HepG2 (cell line): ENCODE measurements at regions not wholly inside any gene's neighbourhood (a gene's known extent, or its start where the extent isn't known, plus 50 kb on each side); places are given as distances from the start of the nearest gene placed in this dataset.

Source experiments
- ATAC-seq: fragments of 200-7000 bp; cut with Tn5 transposase; 3 replicates; pipeline ENCODE4 v1.9.1; 2020; ENCODE audit warnings: mild to moderate bottlenecking, moderate library complexity
- BruUV-seq: library from RNA; stranded (reverse); fragments of 400-500 nt; replicated peaks from 2 replicates; lab custom pipeline; 2021; lab: Mats Ljungman, UMichigan
- CTCF ChIA-PET: fragments of 300-600 bp; formaldehyde crosslinking; extraction: SDS; loops from one replicate; lab custom pipeline; 2021; ENCODE audit warnings: low total read pairs, inconsistent platforms, low intra/inter-chr PET ratio; lab: Yijun Ruan, JAX
- POLR2A ChIA-PET: fragments of 350-600 bp; sonication (Branson Sonifier 250); formaldehyde crosslinking; loops from one replicate; lab custom pipeline; 2020; ENCODE audit warnings: antibody characterized with exemption, inconsistent platforms; lab: Yijun Ruan, JAX
- DNase-seq: peaks from one replicate; pipeline ENCODE4 v3.0.0-alpha.2; 2015; ENCODE audit warnings: low spot score
- FAIRE-seq: peaks from 3 replicates; lab custom pipeline; 2011; peaks lifted over from hg19 to GRCh38; lab: Jason Lieb, UNC
- H2AFZ ChIP-seq: one replicate; pipeline ENCODE4 v1.6.1; 2011; ENCODE audit warnings: low read length, inconsistent platforms
- H3K27ac ChIP-seq: fragments of 300-600 bp; 3 replicates; pipeline ENCODE4 v1.8.0; 2011; ENCODE audit warnings: mixed run types, mild to moderate bottlenecking, mixed read lengths, low read length, inconsistent platforms; ENCODE audit not compliant: insufficient read depth; ENCODE audit errors: extremely low read length
- H3K27me3 ChIP-seq, 2 experiments: fragments of 200-600 bp in 1 of 2; 2 replicates in 1 of 2; 3 replicates in 1 of 2; pipeline versions ENCODE4 v1.6.0 to v1.8.0; 2011; ENCODE audit warnings: low read length in 2 of 2, mild to moderate bottlenecking in 2 of 2, moderate library complexity in 2 of 2, inconsistent platforms in 1 of 2; ENCODE audit not compliant: insufficient read depth in 2 of 2, control insufficient read depth in 1 of 2
- H3K36me3 ChIP-seq, 2 experiments: fragments of 200-600 bp in 1 of 2; replicated peaks in 1 of 2; 2 replicates in 1 of 2; 3 replicates in 1 of 2; pipeline versions ENCODE4 v1.5.1 to v1.8.0; 2011; ENCODE audit warnings: low read length in 2 of 2, inconsistent platforms in 1 of 2; ENCODE audit not compliant: insufficient read depth in 2 of 2, control insufficient read depth in 1 of 2
- H3K4me1 ChIP-seq: 2 replicates; pipeline ENCODE4 v1.5.1; 2012; ENCODE audit warnings: low read length, inconsistent platforms; ENCODE audit not compliant: insufficient read depth
- H3K4me2 ChIP-seq: 2 replicates; pipeline ENCODE4 v1.6.0; 2011; ENCODE audit warnings: low read depth, low read length, inconsistent platforms
- H3K4me3 ChIP-seq, 3 experiments: fragments of 200-600 bp in 1 of 3; sonication (generic), shearing (Covaris generic) in 1 of 3; replicated peaks in 1 of 3; 2 replicates each; pipeline ENCODE4 v1.5.1; 2011 to 2016; ENCODE audit warnings: low read length in 3 of 3, inconsistent platforms in 2 of 3, low read depth in 2 of 3, mild to moderate bottlenecking in 2 of 3, control low read depth in 1 of 3, mixed read lengths in 1 of 3; ENCODE audit not compliant: insufficient read depth in 1 of 3
- H3K79me2 ChIP-seq: one replicate; pipeline ENCODE4 v1.6.1; 2011; ENCODE audit warnings: low read length, inconsistent platforms; ENCODE audit not compliant: insufficient read depth
- H3K9ac ChIP-seq: 2 replicates; pipeline ENCODE4 v1.6.0; 2011; ENCODE audit warnings: mild to moderate bottlenecking, low read depth, low read length, inconsistent platforms; ENCODE audit not compliant: insufficient read depth
- H3K9me3 ChIP-seq: 2 replicates; pipeline ENCODE4 v1.5.1; 2012; ENCODE audit warnings: mild to moderate bottlenecking, low read length
- H4K20me1 ChIP-seq: 2 replicates; pipeline ENCODE4 v1.6.0; 2011; ENCODE audit warnings: inconsistent platforms, mild to moderate bottlenecking, low read length, moderate library complexity; ENCODE audit not compliant: insufficient read depth
- HDAC2 ChIP-seq: sonication (generic); formaldehyde crosslinking; IDR thresholded peaks from 2 replicates; pipeline ENCODE4 v1.4.0; 2020; ENCODE audit warnings: missing genetic modification reagents
- LRRFIP1 ChIP-seq: sonication (generic); formaldehyde crosslinking; conservative IDR thresholded peaks from 2 replicates; pipeline ENCODE4 v1.4.0; 2020; ENCODE audit warnings: missing genetic modification reagents
- MEIS2 ChIP-seq: sonication (generic); formaldehyde crosslinking; IDR thresholded peaks from 2 replicates; pipeline ENCODE4 v1.9.0; 2021; ENCODE audit warnings: mild to moderate bottlenecking, missing genetic modification reagents
- NR2F6 ChIP-seq, 2 experiments: IDR thresholded peaks; 2 replicates each; pipeline ENCODE4 v1.6.1; 2016; ENCODE audit warnings: antibody characterized with exemption in 1 of 2, mild to moderate bottlenecking in 1 of 2
- SAP130 ChIP-seq: IDR thresholded peaks from 2 replicates; pipeline ENCODE4 v1.6.1; 2016; ENCODE audit warnings: low read depth
- THAP9 ChIP-seq: sonication (generic); formaldehyde crosslinking; IDR thresholded peaks from 2 replicates; pipeline ENCODE4; 2020; ENCODE audit warnings: missing genetic modification reagents, mild to moderate bottlenecking, borderline replicate concordance
- ZBTB7A ChIP-seq: sonication (generic); formaldehyde crosslinking; IDR thresholded peaks from 2 replicates; pipeline ENCODE4 v1.8.0; 2022; ENCODE audit warnings: mild to moderate bottlenecking, missing genetic modification reagents
- ZMYM4 ChIP-seq: sonication (generic); formaldehyde crosslinking; IDR thresholded peaks from 2 replicates; pipeline ENCODE4 v1.8.1; 2023; ENCODE audit warnings: mild to moderate bottlenecking, missing genetic modification reagents
- ZNF225 ChIP-seq: sonication (generic); formaldehyde crosslinking; IDR thresholded peaks from 2 replicates; pipeline ENCODE4 v1.4.0; 2020; ENCODE audit warnings: mild to moderate bottlenecking, missing genetic modification reagents
- ZNF281 ChIP-seq: sonication (generic); formaldehyde crosslinking; IDR thresholded peaks from 2 replicates; pipeline ENCODE4 v1.4.0; 2020; ENCODE audit warnings: missing genetic modification reagents, borderline replicate concordance
- ZNF350 ChIP-seq: sonication (generic); formaldehyde crosslinking; IDR thresholded peaks from 2 replicates; pipeline ENCODE4 v1.4.0; 2020; ENCODE audit warnings: mild to moderate bottlenecking, low read depth, missing genetic modification reagents, borderline replicate concordance
- ZNF556 ChIP-seq: sonication (generic); formaldehyde crosslinking; IDR thresholded peaks from 2 replicates; pipeline ENCODE4 v1.4.0; 2020; ENCODE audit warnings: mild to moderate bottlenecking, missing genetic modification reagents, borderline replicate concordance
- WGBS: methylation state at CpG from one replicate; pipeline ENCODE4 v1.1.6; 2017; ENCODE audit warnings: low lambda C conversion rate; 5-methylcytosine and 5-hydroxymethylcytosine counted together
- in situ Hi-C: cut with HindIII; loops from 2 replicates; pipeline ENCODE4 v1.10.0; 2017; ENCODE audit warnings: low pct_unique_long_range_greater_than_20kb; ENCODE audit not compliant: extremely low pct_ligation_motif_present
- intact Hi-C: fragments of 100-400 bp; cut with micrococcal nuclease; formaldehyde crosslinking; loops from one replicate; pipeline ENCODE4 v1.10.0; 2022; ENCODE audit not compliant: unreplicated experiment

- BruUV-seq, result no TSS peak
- Histone ChIP-seq H3K27me3 (peaks cover 18 to 35% of the 10 kb centered on the region in 2 experiments; a peak in 4 of 5 replicates), H3K79me2 (no peaks in the 10 kb centered on the region), H3K4me2 (peak overlapping the region; percentile 63), H3K27ac (no peak overlapping the region), H3K4me3 (peak overlapping the region in 1 of 3 experiments; percentile 47; a peak in 1 of 6 replicates), H3K36me3 (no peaks in the 10 kb centered on the region), H3K9me3 (no peaks in the 10 kb centered on the region), H3K9ac (no peak overlapping the region), H4K20me1 (no peaks in the 10 kb centered on the region), H2AFZ (no peak overlapping the region), H3K4me1 (peaks cover 91% of the 10 kb centered on the region)
- no peak for FAIRE-seq
- in situ Hi-C loops (no loop called here), intact Hi-C loops (loop anchor here (10.0 kb wide), 1 partner anchor 51 kb away; the partner anchor contains the start of gene CEBPB)
- no peak for DNase-seq
- 12% methylated on average over 13 of the region's 14 CpGs for WGBS
- ATAC-seq, result peak; percentile 1
- POLR2A ChIA-PET, result interaction anchor here (1.0 kb wide), 1 partner anchor 16 kb away, joined by 3 read pairs; no protein-coding TSS in a partner anchor
- CTCF ChIA-PET, result no interaction called here
- TF ChIP-seq THAP9 (CRISPR knock-in tag) (no peak; the same call in 1 of the 2 replicates), MEIS2 (no peak), ZNF281 (CRISPR knock-in tag) (no peak), ZNF556 (CRISPR knock-in tag) (0 out of 2 replicates have a peak, but pooled peaks have one; percentile 18), SAP130 (CRISPR knock-in tag) (peak; percentile 23; the same call in 1 of the 2 replicates), LRRFIP1 (CRISPR knock-in tag) (no peak), ZNF350 (CRISPR knock-in tag) (peak; percentile 25; the same call in 1 of the 2 replicates), ZBTB7A (CRISPR knock-in tag) (peak; percentile 51; the same call in 1 of the 2 replicates), ZNF225 (CRISPR knock-in tag) (peak; percentile 7; the same call in 1 of the 2 replicates), NR2F6 (IDR thresholded peaks at IDR 0.05) (peak; percentile 56; the same call in 1 of the 2 replicates), NR2F6 (CRISPR knock-in tag; IDR thresholded peaks at IDR 0.05) (peak; percentile 66; the same call in 1 of the 2 replicates), HDAC2 (0 out of 2 replicates have a peak, but pooled peaks have one; percentile 17), ZMYM4 (CRISPR knock-in tag) (peak; percentile 19; the same call in 1 of the 2 replicates)
Observed at GRCh38 chr20:50245498-50246366, 55.1 kb downstream of the CEBPB start.
